Activated naive CD8-positive, alpha-beta T cell treated with anti-CD3 and anti-CD28 coated beads, Interleukin-2, amount 50 U/mL, for 24 hours (primary cell): ENCODE measurements at regions not wholly inside any gene's neighbourhood (a gene's known extent, or its start where the extent isn't known, plus 50 kb on each side); places are given as distances from the start of the nearest gene placed in this dataset.

ENCODE experiments used
- ATAC-seq: fragments of 150-1000 bp; cut with Tn5 transposase; one replicate; pipeline ENCODE4 v1.10.0; 2021
- DNase-seq: peaks from one replicate; pipeline ENCODE4 v3.0.0; 2021
- H3K27ac Mint-ChIP-seq: one replicate; pipeline ENCODE4 v1.8.0; 2021; ENCODE audit warnings: mild to moderate bottlenecking, mixed read lengths
- H3K27me3 Mint-ChIP-seq: one replicate; pipeline ENCODE4 v1.8.0; 2021; ENCODE audit warnings: mixed read lengths
- H3K36me3 Mint-ChIP-seq: one replicate; pipeline ENCODE4 v1.8.0; 2021; ENCODE audit warnings: low read depth, mixed read lengths
- H3K4me1 Mint-ChIP-seq: one replicate; pipeline ENCODE4 v1.8.0; 2021; ENCODE audit warnings: mixed read lengths
- H3K4me3 Mint-ChIP-seq: one replicate; pipeline ENCODE4 v1.8.0; 2021; ENCODE audit warnings: mild to moderate bottlenecking, moderate library complexity, mixed read lengths
- H3K9me3 Mint-ChIP-seq: one replicate; pipeline ENCODE4 v1.8.0; 2021; ENCODE audit warnings: mixed read lengths

DNA sequence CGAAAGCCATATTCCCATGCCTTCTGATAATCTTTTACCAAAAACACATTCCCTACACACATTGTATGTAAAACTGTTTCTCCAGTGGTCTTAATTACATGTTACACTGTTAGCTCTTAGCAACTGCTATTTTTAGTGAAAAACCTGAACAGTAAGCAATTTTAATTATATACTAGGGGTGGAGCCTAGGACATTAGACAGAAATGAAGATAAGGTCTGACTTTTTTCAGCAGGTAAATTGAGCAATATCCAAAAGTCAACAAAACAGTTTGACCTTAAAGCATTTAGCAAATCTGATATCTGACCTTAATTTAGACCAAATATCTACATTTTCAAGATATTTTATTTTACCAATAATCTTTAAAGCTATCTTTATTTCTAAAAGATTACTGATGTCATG is 60.2 kb downstream of the PDE6H start:
- Mint-ChIP-seq H3K27ac (no peak overlapping the region), H3K9me3 (peaks cover 17% of the 10 kb centered on the region), H3K27me3 (peaks cover 7% of the 10 kb centered on the region), H3K4me3 (no peak overlapping the region), H3K36me3 (no peaks in the 10 kb centered on the region), H3K4me1 (no peaks in the 10 kb centered on the region)
- ATAC-seq, result no peak
- DNase-seq, result no peak

- Mint-ChIP-seq H3K36me3 (no peaks in the 10 kb centered on the region), H3K27me3 (peaks cover 7% of the 10 kb centered on the region), H3K27ac (no peak overlapping the region), H3K4me3 (no peak overlapping the region), H3K4me1 (no peaks in the 10 kb centered on the region), H3K9me3 (peaks cover 11% of the 10 kb centered on the region)
- ATAC-seq (no peak), DNase-seq (no peak)
Measured at GRCh38 chr12:15033641-15034040, 60.8 kb downstream of the PDE6H start.

DNA sequence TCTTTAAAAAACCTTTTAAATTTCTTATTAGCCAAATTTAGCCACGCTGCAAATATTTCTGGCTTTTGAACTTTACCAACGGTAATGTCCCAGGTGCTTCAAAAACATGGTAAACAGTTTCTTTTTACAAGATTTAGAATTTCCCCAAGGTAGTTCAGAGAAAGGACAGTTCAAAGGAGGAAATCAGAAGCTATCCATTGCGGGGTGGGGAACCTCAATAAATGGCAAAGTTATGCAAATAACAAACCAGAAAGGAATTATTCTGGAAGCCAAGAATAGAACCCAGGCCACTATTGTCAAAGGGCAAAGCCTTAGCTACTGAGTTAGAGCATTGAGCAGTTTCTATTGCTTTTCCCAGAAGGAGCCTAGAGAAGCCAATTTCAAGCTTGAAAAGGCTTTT is 62.3 kb downstream of the PDE6H start:
- DNase-seq, result no peak
- Mint-ChIP-seq H3K4me3 (no peak overlapping the region), H3K9me3 (no peaks in the 10 kb centered on the region), H3K27ac (no peak overlapping the region), H3K27me3 (peaks cover 2% of the 10 kb centered on the region), H3K4me1 (no peaks in the 10 kb centered on the region), H3K36me3 (no peaks in the 10 kb centered on the region)
- ATAC-seq, result no peak

DNA sequence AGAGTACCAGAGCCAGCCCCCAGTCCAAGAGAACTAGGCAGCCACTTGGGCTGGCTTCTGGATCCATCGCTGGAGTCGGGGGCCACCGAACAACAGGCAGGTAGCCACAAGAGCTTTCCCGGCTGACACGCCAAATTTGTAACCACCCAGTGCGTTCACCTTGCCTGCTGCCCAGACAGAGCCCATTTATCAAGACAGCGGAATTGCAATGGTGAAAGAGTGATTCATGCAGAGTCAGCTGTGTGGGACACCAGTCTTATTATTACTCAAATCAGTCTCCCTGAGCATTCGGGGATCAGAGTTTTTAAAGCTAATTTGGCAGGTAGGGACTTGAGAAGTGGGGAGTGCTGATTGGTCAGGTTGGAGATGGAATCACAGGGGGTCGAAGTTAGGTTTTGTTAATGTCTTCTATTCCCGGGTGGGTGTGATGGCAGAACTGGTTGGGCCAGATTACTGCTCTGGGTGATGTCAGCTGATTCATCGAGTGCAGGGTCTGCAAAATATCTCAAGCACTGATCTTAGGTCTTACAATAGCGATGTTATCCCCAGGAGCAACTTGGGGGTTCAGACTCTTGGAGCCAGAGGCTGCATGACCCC is 64.3 kb downstream of the PDE6H start:
- Mint-ChIP-seq H3K36me3 (no peaks in the 10 kb centered on the region), H3K27ac (no peak overlapping the region), H3K27me3 (peaks cover 2% of the 10 kb centered on the region), H3K4me3 (no peak overlapping the region), H3K4me1 (no peaks in the 10 kb centered on the region), H3K9me3 (no peaks in the 10 kb centered on the region)
- ATAC-seq (no peak), DNase-seq (no peak)

- Mint-ChIP-seq H3K36me3 (no peaks in the 10 kb centered on the region), H3K27me3 (no peaks in the 10 kb centered on the region), H3K27ac (no peak overlapping the region), H3K4me1 (no peaks in the 10 kb centered on the region), H3K4me3 (no peak overlapping the region), H3K9me3 (no peaks in the 10 kb centered on the region)
- ATAC-seq (peak; percentile 20), DNase-seq (no peak)
Measured at GRCh38 chr12:15038137-15038536, 65.3 kb downstream of the PDE6H start.

GRCh38 chr12:15044471-15044870 is 71.6 kb downstream of the PDE6H start:
- Mint-ChIP-seq H3K9me3 (no peaks in the 10 kb centered on the region), H3K4me3 (no peak overlapping the region), H3K27ac (no peak overlapping the region), H3K27me3 (peaks cover 5% of the 10 kb centered on the region), H3K4me1 (no peaks in the 10 kb centered on the region), H3K36me3 (no peaks in the 10 kb centered on the region)
- ATAC-seq (no peak), DNase-seq (no peak)

- Mint-ChIP-seq H3K27me3 (peaks cover 5% of the 10 kb centered on the region), H3K4me3 (no peak overlapping the region), H3K27ac (no peak overlapping the region), H3K9me3 (no peaks in the 10 kb centered on the region), H3K4me1 (peaks cover 2% of the 10 kb centered on the region), H3K36me3 (no peaks in the 10 kb centered on the region)
- ATAC-seq (no peak), DNase-seq (no peak)
Measured at GRCh38 chr12:15045451-15045850, 72.6 kb downstream of the PDE6H start.

DNA sequence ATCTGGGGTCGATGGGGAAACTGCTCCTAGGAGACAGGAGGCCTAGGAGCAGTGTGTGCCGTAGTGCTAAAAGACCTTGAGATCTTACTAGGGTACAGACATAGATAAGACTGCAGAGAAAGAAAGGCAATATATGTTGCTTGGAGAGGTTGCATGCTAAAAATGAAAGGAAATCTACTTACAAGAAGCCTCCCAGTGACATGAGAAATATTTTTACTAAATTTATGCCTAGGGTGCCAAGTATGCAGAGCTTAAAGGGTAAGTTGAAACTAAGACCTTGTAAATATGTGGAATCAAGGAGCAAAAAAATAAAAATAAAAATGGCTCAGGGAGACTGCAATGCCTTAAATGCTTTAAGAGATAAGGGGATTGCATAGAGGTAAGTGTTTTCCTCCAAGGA is 74.8 kb downstream of the PDE6H start:
- H3K27ac Mint-ChIP-seq, result no peak overlapping the region

GRCh38 chr12:15049461-15050153 is 76.8 kb downstream of the PDE6H start:
- DNase-seq, result no peak
- Mint-ChIP-seq H3K27ac (no peak overlapping the region), H3K9me3 (no peaks in the 10 kb centered on the region), H3K36me3 (no peaks in the 10 kb centered on the region), H3K4me3 (no peak overlapping the region), H3K4me1 (peaks cover 10% of the 10 kb centered on the region), H3K27me3 (peaks cover 5% of the 10 kb centered on the region)
- ATAC-seq, result no peak

More for the DNA sequence above, 74.8 kb downstream of the PDE6H start:
- Mint-ChIP-seq H3K9me3 (no peaks in the 10 kb centered on the region), H3K27me3 (peaks cover 5% of the 10 kb centered on the region), H3K4me3 (no peak overlapping the region), H3K4me1 (peaks cover 10% of the 10 kb centered on the region), H3K36me3 (no peaks in the 10 kb centered on the region)
- DNase-seq, result no peak
- ATAC-seq, result no peak

- H3K27ac Mint-ChIP-seq, result no peak overlapping the region
- H3K9me3 Mint-ChIP-seq, result no peaks in the 10 kb centered on the region
- ATAC-seq (no peak), DNase-seq (no peak)
- H3K4me3 Mint-ChIP-seq, result no peak overlapping the region
- peaks cover 3% of the 10 kb centered on the region for H3K27me3 Mint-ChIP-seq
- peaks cover 10% of the 10 kb centered on the region for H3K4me1 Mint-ChIP-seq
- no peaks in the 10 kb centered on the region for H3K36me3 Mint-ChIP-seq
Measured at GRCh38 chr12:15050659-15051058, 77.8 kb downstream of the PDE6H start.

DNA sequence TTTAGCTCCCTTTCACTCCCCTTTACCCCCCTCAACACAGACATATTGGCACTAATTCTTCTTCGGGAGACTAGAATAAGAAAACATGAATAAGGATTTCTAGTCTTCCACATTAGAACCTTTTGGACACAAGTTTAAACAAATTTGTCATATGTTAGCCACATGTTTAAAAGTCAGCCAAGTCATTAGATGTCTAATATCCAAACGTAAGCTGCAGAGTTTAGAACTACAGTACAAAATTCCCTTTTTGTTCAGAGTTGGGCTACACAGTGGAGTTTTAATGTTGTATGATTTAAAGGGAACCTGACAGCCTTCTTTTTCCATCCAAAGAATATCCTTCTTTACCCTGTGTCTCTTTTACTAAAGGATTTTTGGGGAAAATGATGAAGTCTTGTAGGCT is 79.8 kb downstream of the PDE6H start:
- no peaks in the 10 kb centered on the region for H3K36me3 Mint-ChIP-seq
- ATAC-seq (no peak), DNase-seq (no peak)
- H3K4me3 Mint-ChIP-seq, result no peak overlapping the region
- H3K9me3 Mint-ChIP-seq, result no peaks in the 10 kb centered on the region
- H3K27me3 Mint-ChIP-seq, result no peaks in the 10 kb centered on the region
- H3K27ac Mint-ChIP-seq, result no peak overlapping the region
- peaks cover 10% of the 10 kb centered on the region for H3K4me1 Mint-ChIP-seq

- DNase-seq (no peak), ATAC-seq (no peak)
- H3K9me3 Mint-ChIP-seq, result no peaks in the 10 kb centered on the region
- H3K4me1 Mint-ChIP-seq, result peaks cover 3% of the 10 kb centered on the region
- H3K36me3 Mint-ChIP-seq, result no peaks in the 10 kb centered on the region
- H3K4me3 Mint-ChIP-seq, result no peak overlapping the region
- no peak overlapping the region for H3K27ac Mint-ChIP-seq
- no peaks in the 10 kb centered on the region for H3K27me3 Mint-ChIP-seq
Measured at GRCh38 chr12:15056218-15056617, 83.4 kb downstream of the PDE6H start.
